DOHH2 (cell line): ENCODE measurements at regions not wholly inside any gene's neighbourhood (a gene's known extent, or its start where the extent isn't known, plus 50 kb on each side); places are given as distances from the start of the nearest gene placed in this dataset.

Experiments
- H3F3A ChIP-seq: fragments of 200-600 bp; sonication (generic), shearing (Covaris generic); 2 replicates; pipeline ENCODE4 v1.6.0; 2016; ENCODE audit warnings: antibody characterized with exemption, mild to moderate bottlenecking; ENCODE audit not compliant: control insufficient read depth, insufficient read depth
- H3K27ac ChIP-seq: fragments of 200-600 bp; sonication (generic); 2 replicates; pipeline ENCODE4 v1.5.1; 2014; ENCODE audit warnings: low read depth, mild to moderate bottlenecking, low read length, moderate library complexity
- H3K27me3 ChIP-seq: fragments of 200-600 bp; sonication (generic); 2 replicates; pipeline ENCODE4 v1.6.1; 2014; ENCODE audit warnings: mild to moderate bottlenecking, low read length, mixed read lengths; ENCODE audit not compliant: control insufficient read depth
- H3K36me3 ChIP-seq: fragments of 200-600 bp; sonication (generic); 2 replicates; pipeline ENCODE4 v1.6.1; 2014; ENCODE audit warnings: mild to moderate bottlenecking, low read length, moderate library complexity, mixed read lengths; ENCODE audit not compliant: control insufficient read depth
- H3K4me1 ChIP-seq: fragments of 200-600 bp; sonication (generic); 2 replicates; pipeline ENCODE4 v1.6.1; 2014; ENCODE audit warnings: mild to moderate bottlenecking, low read length, mixed read lengths; ENCODE audit not compliant: control insufficient read depth
- H3K4me2 ChIP-seq: fragments of 200-600 bp; sonication (generic); 2 replicates; pipeline ENCODE4 v1.6.0; 2014; ENCODE audit warnings: mild to moderate bottlenecking, low read length, moderate library complexity
- H3K4me3 ChIP-seq: fragments of 200-600 bp; sonication (generic); 2 replicates; pipeline ENCODE4 v1.5.1; 2014; ENCODE audit warnings: mild to moderate bottlenecking, low read length, mixed read lengths
- H3K79me2 ChIP-seq: fragments of 200-600 bp; sonication (generic); 2 replicates; pipeline ENCODE4 v1.6.1; 2014; ENCODE audit warnings: mild to moderate bottlenecking, low read length, mixed read lengths; ENCODE audit not compliant: control insufficient read depth
- H3K9me2 ChIP-seq: fragments of 200-600 bp; sonication (generic); replicated peaks from 2 replicates; pipeline ENCODE4 v1.6.1; 2014; ENCODE audit warnings: mild to moderate bottlenecking, low read length, mixed read lengths; ENCODE audit not compliant: control insufficient read depth
- H3K9me3 ChIP-seq: fragments of 200-600 bp; sonication (generic); 2 replicates; pipeline ENCODE4 v1.6.1; 2014; ENCODE audit warnings: antibody characterized with exemption, low read length, mixed read lengths; ENCODE audit not compliant: control insufficient read depth, insufficient read depth
- H4K20me1 ChIP-seq: fragments of 200-600 bp; sonication (generic); 2 replicates; pipeline ENCODE4 v1.6.0; 2014; ENCODE audit warnings: low read depth, mild to moderate bottlenecking, antibody characterized with exemption, low read length, moderate library complexity; ENCODE audit not compliant: control insufficient read depth, insufficient read depth
- EZH2phosphoT487 ChIP-seq: fragments of 200-600 bp; sonication (generic); IDR thresholded peaks from 2 replicates; pipeline ENCODE4 v1.6.1; 2017; ENCODE audit warnings: borderline replicate concordance, mild to moderate bottlenecking, antibody characterized with exemption, low read length, moderate library complexity, mixed read lengths
- TF ChIP-seq, protein P1 (sequence below): fragments of 200-600 bp; sonication (generic); IDR thresholded peaks from one replicate; pipeline ENCODE4 v1.5.1; 2014; ENCODE audit warnings: antibody characterized with exemption, mild to moderate bottlenecking, low read depth, low read length; ENCODE audit not compliant: poor library complexity, severe bottlenecking

- Histone ChIP-seq H3K27me3 (no peaks in the 10 kb centered on the region), H3K4me1 (no peaks in the 10 kb centered on the region), H3K27ac (no peak overlapping the region), H3K4me3 (no peak overlapping the region), H3F3A (no peaks in the 10 kb centered on the region), H3K79me2 (no peaks in the 10 kb centered on the region), H3K9me3 (peaks cover 12% of the 10 kb centered on the region), H3K4me2 (no peak overlapping the region), H4K20me1 (no peaks in the 10 kb centered on the region), H3K9me2 (no peaks in the 10 kb centered on the region), H3K36me3 (no peaks in the 10 kb centered on the region)
- no peak for TF ChIP-seq EZH2phosphoT487
- TF ChIP-seq, protein P1, sequence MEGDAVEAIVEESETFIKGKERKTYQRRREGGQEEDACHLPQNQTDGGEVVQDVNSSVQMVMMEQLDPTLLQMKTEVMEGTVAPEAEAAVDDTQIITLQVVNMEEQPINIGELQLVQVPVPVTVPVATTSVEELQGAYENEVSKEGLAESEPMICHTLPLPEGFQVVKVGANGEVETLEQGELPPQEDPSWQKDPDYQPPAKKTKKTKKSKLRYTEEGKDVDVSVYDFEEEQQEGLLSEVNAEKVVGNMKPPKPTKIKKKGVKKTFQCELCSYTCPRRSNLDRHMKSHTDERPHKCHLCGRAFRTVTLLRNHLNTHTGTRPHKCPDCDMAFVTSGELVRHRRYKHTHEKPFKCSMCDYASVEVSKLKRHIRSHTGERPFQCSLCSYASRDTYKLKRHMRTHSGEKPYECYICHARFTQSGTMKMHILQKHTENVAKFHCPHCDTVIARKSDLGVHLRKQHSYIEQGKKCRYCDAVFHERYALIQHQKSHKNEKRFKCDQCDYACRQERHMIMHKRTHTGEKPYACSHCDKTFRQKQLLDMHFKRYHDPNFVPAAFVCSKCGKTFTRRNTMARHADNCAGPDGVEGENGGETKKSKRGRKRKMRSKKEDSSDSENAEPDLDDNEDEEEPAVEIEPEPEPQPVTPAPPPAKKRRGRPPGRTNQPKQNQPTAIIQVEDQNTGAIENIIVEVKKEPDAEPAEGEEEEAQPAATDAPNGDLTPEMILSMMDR, result no peak
Observed at GRCh38 chr3:176513604-176514003, 683.7 kb downstream of the TBL1XR1 start.

DNA sequence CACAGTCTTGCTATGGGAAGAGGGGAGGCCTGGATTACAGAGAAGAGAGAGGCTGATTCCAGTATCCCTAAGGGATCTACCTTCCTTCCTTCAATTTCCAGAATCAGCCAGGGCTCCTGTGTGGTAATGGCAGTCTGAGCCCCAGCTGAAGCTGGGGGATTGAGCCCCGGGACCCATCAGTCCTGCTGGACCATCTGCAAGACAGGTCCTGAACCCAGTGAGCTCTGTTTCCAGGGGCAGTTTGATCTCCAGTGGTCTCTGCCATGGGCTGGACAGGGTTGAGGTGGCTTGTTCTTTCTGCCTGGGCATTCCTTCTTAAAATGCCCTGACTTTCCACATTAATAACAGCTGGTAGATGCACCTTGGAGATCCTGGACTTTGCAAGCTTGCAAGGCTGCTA is 685.2 kb downstream of the TBL1XR1 start:
- H3K9me2 ChIP-seq, result no peaks in the 10 kb centered on the region
- no peak for TF ChIP-seq EZH2phosphoT487
- TF ChIP-seq, protein P1, result no peak

DNA sequence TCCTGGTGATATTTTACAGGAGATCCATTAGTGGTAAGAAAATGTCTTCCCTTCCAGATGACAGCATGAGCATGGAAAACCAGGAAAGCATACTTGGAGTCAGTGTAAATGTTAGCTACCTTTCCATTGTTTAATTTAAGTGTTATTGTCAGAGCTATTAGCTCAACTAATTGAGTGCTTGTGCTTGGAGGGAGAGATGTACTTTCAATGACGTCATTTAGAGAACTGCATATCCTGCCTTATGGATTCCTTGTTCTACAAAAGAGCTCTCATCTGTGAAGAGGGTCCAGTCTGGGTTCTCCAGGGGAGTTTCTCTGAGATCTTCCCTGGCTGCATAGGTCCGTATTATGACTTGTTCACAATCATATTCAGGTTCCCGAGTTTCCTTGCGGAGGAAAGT is 687.2 kb downstream of the TBL1XR1 start:
- no peaks in the 10 kb centered on the region for H3K79me2 ChIP-seq
- H3K4me1 ChIP-seq, result no peaks in the 10 kb centered on the region
- H3K9me3 ChIP-seq, result peaks cover 12% of the 10 kb centered on the region
- no peaks in the 10 kb centered on the region for H4K20me1 ChIP-seq
- no peaks in the 10 kb centered on the region for H3K27me3 ChIP-seq
- no peaks in the 10 kb centered on the region for H3K36me3 ChIP-seq
- TF ChIP-seq, protein P1, result no peak
- no peak for TF ChIP-seq EZH2phosphoT487
- no peak overlapping the region for H3K4me2 ChIP-seq
- H3F3A ChIP-seq, result no peaks in the 10 kb centered on the region
- no peak overlapping the region for H3K27ac ChIP-seq
- H3K4me3 ChIP-seq, result no peak overlapping the region
- H3K9me2 ChIP-seq, result no peaks in the 10 kb centered on the region

More for the DNA sequence above, 685.2 kb downstream of the TBL1XR1 start:
- Histone ChIP-seq H3K4me2 (no peak overlapping the region), H3K36me3 (no peaks in the 10 kb centered on the region), H3K27ac (no peak overlapping the region), H4K20me1 (no peaks in the 10 kb centered on the region), H3K79me2 (no peaks in the 10 kb centered on the region), H3K27me3 (no peaks in the 10 kb centered on the region), H3K9me3 (peaks cover 12% of the 10 kb centered on the region), H3K4me1 (no peaks in the 10 kb centered on the region), H3K4me3 (no peak overlapping the region), H3F3A (no peaks in the 10 kb centered on the region)
